H1 (cell line): ENCODE measurements at regions not wholly inside any gene's neighbourhood (a gene's known extent, or its start where the extent isn't known, plus 50 kb on each side); places are given as distances from the start of the nearest gene placed in this dataset.
"Not testable (repeated sequence)": the region's sequence is repeated elsewhere in the genome, so short reads cannot be mapped to it uniquely, and the experiment has no call there.

Experiments
- CTCF ChIA-PET: fragments of 300-600 bp; sonication (Branson Sonifier 250); formaldehyde crosslinking; loops from one replicate; lab custom pipeline; 2021; ENCODE audit not compliant: partially characterized antibody; lab: Charles Lee
- POLR2A ChIA-PET: fragments of 300-600 bp; sonication (Branson Sonifier 250); formaldehyde crosslinking; loops from one replicate; lab custom pipeline; 2021; ENCODE audit warnings: inconsistent platforms; ENCODE audit not compliant: partially characterized antibody; lab: Charles Lee
- DNase-seq, 2 experiments: peaks; one replicate each; pipeline versions ENCODE4 v3.0.0 to v3.0.0-alpha.2; 2010 to 2022; ENCODE audit warnings: low spot score in 2 of 2, low read depth in 1 of 2, mixed read lengths in 1 of 2
- FAIRE-seq: peaks from 2 replicates; lab custom pipeline; 2011; peaks lifted over from hg19 to GRCh38; lab: Jason Lieb, UNC
- H2AFZ ChIP-seq: 2 replicates; pipeline ENCODE4 v1.8.1; 2012; ENCODE audit warnings: low read length, inconsistent platforms
- H2AK5ac ChIP-seq: 2 replicates; pipeline ENCODE4 v1.6.1; 2013; ENCODE audit warnings: low read depth, low read length
- H2BK120ac ChIP-seq: replicated peaks from 2 replicates; pipeline ENCODE3; 2013; ENCODE audit warnings: low read depth, low read length, inconsistent platforms
- H2BK12ac ChIP-seq: 2 replicates; pipeline ENCODE4 v1.6.1; 2013; ENCODE audit warnings: low read depth, low read length
- H2BK15ac ChIP-seq: 2 replicates; pipeline ENCODE4 v1.6.1; 2013; ENCODE audit warnings: low read length
- H2BK20ac ChIP-seq: 2 replicates; pipeline ENCODE4 v1.6.1; 2013; ENCODE audit warnings: low read length
- H2BK5ac ChIP-seq: 2 replicates; pipeline ENCODE4 v1.6.1; 2013; ENCODE audit warnings: low read depth, low read length
- H3K14ac ChIP-seq: 2 replicates; pipeline ENCODE4 v1.6.1; 2013; ENCODE audit warnings: inconsistent platforms; ENCODE audit not compliant: insufficient read length
- H3K18ac ChIP-seq: 2 replicates; pipeline ENCODE4 v1.6.1; 2013; ENCODE audit warnings: low read length; ENCODE audit errors: extremely low read depth
- H3K23ac ChIP-seq: 2 replicates; pipeline ENCODE4 v1.6.1; 2013; ENCODE audit warnings: inconsistent platforms; ENCODE audit not compliant: insufficient read length
- H3K23me2 ChIP-seq: 2 replicates; pipeline ENCODE4 v1.6.1; 2013; ENCODE audit warnings: low read depth, low read length
- H3K27ac ChIP-seq: 2 replicates; pipeline ENCODE4 v1.6.1; 2011; ENCODE audit warnings: low read depth, low read length, inconsistent platforms
- H3K27me3 ChIP-seq, 4 experiments: replicated peaks in 1 of 4; 1 replicate in 1 of 4; 2 replicates in 3 of 4; pipeline versions ENCODE4 v1.6.1 to v1.8.1; 2011 to 2013; ENCODE audit warnings: low read length in 3 of 4, mild to moderate bottlenecking in 3 of 4, inconsistent platforms in 2 of 4, mixed read lengths in 2 of 4, moderate library complexity in 1 of 4; ENCODE audit not compliant: control insufficient read depth in 3 of 4, insufficient read depth in 3 of 4; ENCODE audit errors: extremely low read depth in 1 of 4
- H3K36me3 ChIP-seq, 4 experiments: 2 replicates each; pipeline versions ENCODE4 v1.6.1 to v1.8.1; 2011 to 2013; ENCODE audit warnings: mild to moderate bottlenecking in 4 of 4, low read length in 3 of 4, moderate library complexity in 2 of 4, control low read depth in 1 of 4, inconsistent platforms in 1 of 4; ENCODE audit not compliant: insufficient read depth in 4 of 4, control insufficient read depth in 2 of 4
- H3K4ac ChIP-seq: replicated peaks from 2 replicates; pipeline ENCODE3; 2013; ENCODE audit warnings: low read length, low read depth, mixed read lengths, inconsistent platforms; ENCODE audit not compliant: insufficient read length
- H3K4me1 ChIP-seq, 4 experiments: replicated peaks in 1 of 4; 1 replicate in 1 of 4; 2 replicates in 3 of 4; pipeline versions ENCODE4 v1.6.1 to v1.8.1; 2011 to 2013; ENCODE audit warnings: low read length in 3 of 4, inconsistent platforms in 2 of 4, mixed read lengths in 1 of 4; ENCODE audit not compliant: insufficient read depth in 4 of 4, control insufficient read depth in 3 of 4
- H3K4me2 ChIP-seq, 2 experiments: 2 replicates each; pipeline versions ENCODE4 v1.6.1 to v1.8.1; 2011 to 2013; ENCODE audit warnings: low read depth in 2 of 2, low read length in 2 of 2, control low read depth in 1 of 2, inconsistent platforms in 1 of 2, mild to moderate bottlenecking in 1 of 2; ENCODE audit not compliant: insufficient read depth in 1 of 2
- H3K4me3 ChIP-seq, 4 experiments: fragments of 200-600, 300-600 bp in 1 of 4; sonication (generic), shearing (Covaris generic), sonication (Bioruptor Twin) in 1 of 4; 2 replicates each; pipeline versions ENCODE4 v1.5.1 to v1.8.1; 2011 to 2016; ENCODE audit warnings: low read length in 4 of 4, low read depth in 3 of 4, control low read depth in 2 of 4, inconsistent platforms in 2 of 4, mild to moderate bottlenecking in 2 of 4, mixed read lengths in 1 of 4, moderate library complexity in 1 of 4; ENCODE audit not compliant: insufficient read depth in 2 of 4; ENCODE audit errors: extremely low read depth in 1 of 4
- H3K56ac ChIP-seq: replicated peaks from 2 replicates; pipeline ENCODE3; 2013; ENCODE audit warnings: low read depth, mild to moderate bottlenecking, mixed read lengths, low read length, inconsistent platforms; ENCODE audit not compliant: insufficient read length
- H3K79me1 ChIP-seq: 2 replicates; pipeline ENCODE4 v1.6.1; 2013; ENCODE audit warnings: low read depth, low read length, control low read depth
- H3K79me2 ChIP-seq, 2 experiments: 2 replicates each; pipeline versions ENCODE4 v1.6.1 to v1.8.1; 2012 to 2013; ENCODE audit warnings: low read length in 2 of 2, mild to moderate bottlenecking in 2 of 2, inconsistent platforms in 1 of 2; ENCODE audit not compliant: insufficient read depth in 2 of 2, control insufficient read depth in 1 of 2
- H3K9ac ChIP-seq, 4 experiments: replicated peaks in 1 of 4; 1 replicate in 1 of 4; 2 replicates in 3 of 4; pipeline versions ENCODE4 v1.6.1 to v1.8.1; 2011 to 2013; ENCODE audit warnings: low read depth in 3 of 4, low read length in 3 of 4, control low read depth in 2 of 4, mild to moderate bottlenecking in 2 of 4, moderate library complexity in 2 of 4, inconsistent platforms in 1 of 4; ENCODE audit errors: extremely low read depth in 1 of 4
- H3K9me3 ChIP-seq, 2 experiments: 2 replicates each; pipeline versions ENCODE4 v1.6.1 to v1.8.1; 2012 to 2013; ENCODE audit warnings: mild to moderate bottlenecking in 2 of 2, moderate library complexity in 2 of 2, control low read depth in 1 of 2, inconsistent platforms in 1 of 2, low read depth in 1 of 2, low read length in 1 of 2, mixed read lengths in 1 of 2; ENCODE audit not compliant: insufficient read depth in 2 of 2
- H4K20me1 ChIP-seq, 2 experiments: replicated peaks in 1 of 2; 2 replicates each; pipeline versions ENCODE3 to v1.8.1; 2011 to 2013; ENCODE audit warnings: inconsistent platforms in 2 of 2, low read length in 2 of 2, mild to moderate bottlenecking in 1 of 2; ENCODE audit not compliant: insufficient read depth in 2 of 2, control insufficient read depth in 1 of 2
- H4K5ac ChIP-seq: 2 replicates; pipeline ENCODE4 v1.6.1; 2013; ENCODE audit warnings: low read length, low read depth, mixed read lengths, inconsistent platforms; ENCODE audit not compliant: insufficient read length
- H4K8ac ChIP-seq: 2 replicates; pipeline ENCODE4 v1.8.0; 2013; ENCODE audit warnings: mild to moderate bottlenecking, moderate library complexity, low read length, inconsistent platforms; ENCODE audit not compliant: insufficient read depth; ENCODE audit errors: extremely low read depth
- H4K91ac ChIP-seq: replicated peaks from 2 replicates; pipeline ENCODE3; 2013; ENCODE audit warnings: low read length, mixed read lengths, inconsistent platforms; ENCODE audit not compliant: insufficient read length
- WGBS, 2 experiments: shearing (Covaris generic) in 1 of 2; methylation state at CpG; one replicate each; pipeline versions ENCODE4 v1.1.6 to v1.1.7; 2013 to 2015; ENCODE audit warnings: low lambda C conversion rate in 2 of 2, mixed read lengths in 2 of 2, inconsistent platforms in 1 of 2, low coverage in 1 of 2, missing lambda C conversion rate in 1 of 2; ENCODE audit not compliant: insufficient replicate concordance in 2 of 2, insufficient coverage in 1 of 2, insufficient read length in 1 of 2; ENCODE audit errors: extremely low coverage in 1 of 2, missing lambda C conversion rate in 1 of 2; 5-methylcytosine and 5-hydroxymethylcytosine counted together

GRCh38 chr21:8377093-8377841 is 2144.1 kb upstream of the TPTE start:
- H4K91ac ChIP-seq, H4K5ac ChIP-seq, H2BK15ac ChIP-seq, DNase-seq, H2BK5ac ChIP-seq, H3K79me2 ChIP-seq, H3K4me3 ChIP-seq, H3K23ac ChIP-seq, H3K79me1 ChIP-seq, H3K14ac ChIP-seq, H3K4me1 ChIP-seq, H3K9me3 ChIP-seq, H3K4ac ChIP-seq, CTCF ChIA-PET, H3K4me2 ChIP-seq, POLR2A ChIA-PET, H3K36me3 ChIP-seq, H3K27ac ChIP-seq, H2AK5ac ChIP-seq, FAIRE-seq, H4K20me1 ChIP-seq, H3K27me3 ChIP-seq, H3K9ac ChIP-seq, H4K8ac ChIP-seq, H2BK120ac ChIP-seq, H3K23me2 ChIP-seq, H3K18ac ChIP-seq, H2AFZ ChIP-seq, H2BK20ac ChIP-seq, H3K56ac ChIP-seq, H2BK12ac ChIP-seq: not testable (repeated sequence)
- no CpG with 5 or more reads among the region's 22 CpGs for WGBS, 2 experiments

- POLR2A ChIA-PET, H3K27me3 ChIP-seq, CTCF ChIA-PET, H3K27ac ChIP-seq, H2BK20ac ChIP-seq, H3K4me3 ChIP-seq, H4K20me1 ChIP-seq, H3K4me1 ChIP-seq, H4K5ac ChIP-seq, H2BK15ac ChIP-seq, H3K18ac ChIP-seq, H3K79me2 ChIP-seq, H3K79me1 ChIP-seq, H3K23ac ChIP-seq, DNase-seq, H4K91ac ChIP-seq, H2BK12ac ChIP-seq, H2AK5ac ChIP-seq, H4K8ac ChIP-seq, H3K9me3 ChIP-seq, H2BK5ac ChIP-seq, H3K9ac ChIP-seq, FAIRE-seq, H3K14ac ChIP-seq, H3K4me2 ChIP-seq, H2AFZ ChIP-seq, H2BK120ac ChIP-seq, H3K4ac ChIP-seq, H3K23me2 ChIP-seq, H3K36me3 ChIP-seq, H3K56ac ChIP-seq: not testable (repeated sequence)
- WGBS, 2 experiments = no CpG with 5 or more reads among the region's 21 CpGs
Measured at GRCh38 chr21:8380419-8381079, 2140.8 kb upstream of the TPTE start.
